IMR-90 (cell line): ENCODE measurements at regions not wholly inside any gene's neighbourhood (a gene's known extent, or its start where the extent isn't known, plus 50 kb on each side); places are given as distances from the start of the nearest gene placed in this dataset.

ENCODE experiments used
- ATAC-seq: fragments of 200-7000 bp; cut with Tn5 transposase; 2 replicates; pipeline ENCODE4 v1.9.1; 2020; ENCODE audit warnings: low read depth, mild to moderate bottlenecking, moderate library complexity
- BruUV-seq: library from RNA; stranded (reverse); fragments of 400-500 nt; replicated peaks from 2 replicates; lab custom pipeline; 2021; lab: Mats Ljungman, UMichigan
- CTCF ChIA-PET: fragments of 300-600 bp; formaldehyde crosslinking; extraction: SDS; loops from one replicate; lab custom pipeline; 2021; ENCODE audit warnings: antibody characterized with exemption; lab: Yijun Ruan, JAX
- POLR2A ChIA-PET: fragments of 300-600 bp; sonication (Branson Sonifier 250); formaldehyde crosslinking; loops from one replicate; lab custom pipeline; 2022; ENCODE audit warnings: antibody characterized with exemption; ENCODE audit not compliant: unreplicated experiment; lab: Charles Lee
- DNase-seq: peaks from one replicate; pipeline ENCODE4 v3.0.0; 2013
- H2AFZ ChIP-seq: replicated peaks from 2 replicates; pipeline ENCODE3; 2013; ENCODE audit warnings: low read length, mild to moderate bottlenecking; ENCODE audit not compliant: poor library complexity
- H2AK5ac ChIP-seq: 2 replicates; pipeline ENCODE4 v1.6.1; 2013; ENCODE audit warnings: low read depth, low read length, inconsistent platforms
- H2AK9ac ChIP-seq: replicated peaks from 2 replicates; pipeline ENCODE3; 2013; ENCODE audit warnings: mild to moderate bottlenecking, low read depth, low read length, moderate library complexity; ENCODE audit not compliant: poor library complexity
- H2BK120ac ChIP-seq: 2 replicates; pipeline ENCODE4 v1.6.1; 2013; ENCODE audit warnings: low read depth, low read length, inconsistent platforms
- H2BK15ac ChIP-seq: 3 replicates; pipeline ENCODE4 v1.6.1; 2013; ENCODE audit warnings: low read depth, low read length, inconsistent platforms
- H2BK20ac ChIP-seq: 2 replicates; pipeline ENCODE4 v1.6.1; 2013; ENCODE audit warnings: low read depth, mild to moderate bottlenecking, inconsistent platforms, low read length, moderate library complexity
- H2BK5ac ChIP-seq: 2 replicates; pipeline ENCODE4 v1.6.1; 2013; ENCODE audit warnings: mild to moderate bottlenecking, low read depth, low read length, inconsistent platforms; ENCODE audit not compliant: poor library complexity, severe bottlenecking
- H3K14ac ChIP-seq: replicated peaks from 2 replicates; pipeline ENCODE4 v1.6.1; 2013; ENCODE audit warnings: low read depth, low read length, inconsistent platforms
- H3K18ac ChIP-seq: 2 replicates; pipeline ENCODE4 v1.6.1; 2013; ENCODE audit warnings: low read depth, low read length, control low read depth
- H3K23ac ChIP-seq: 2 replicates; pipeline ENCODE4 v1.6.1; 2013; ENCODE audit warnings: low read depth, low read length, inconsistent platforms
- H3K27ac ChIP-seq: 2 replicates; pipeline ENCODE4 v1.5.1; 2013; ENCODE audit warnings: mild to moderate bottlenecking, control low read depth, low read length; ENCODE audit not compliant: insufficient read depth
- H3K27me3 ChIP-seq: 2 replicates; pipeline ENCODE4 v1.6.1; 2013; ENCODE audit warnings: low read length; ENCODE audit not compliant: control insufficient read depth, insufficient read depth
- H3K36me3 ChIP-seq: 2 replicates; pipeline ENCODE4 v1.6.1; 2013; ENCODE audit warnings: low read length, mixed read lengths; ENCODE audit not compliant: control insufficient read depth, insufficient read depth
- H3K4ac ChIP-seq: 2 replicates; pipeline ENCODE4 v1.6.1; 2013; ENCODE audit warnings: low read depth, low read length, inconsistent platforms
- H3K4me1 ChIP-seq: 2 replicates; pipeline ENCODE4 v1.6.1; 2013; ENCODE audit warnings: low read length, mixed read lengths; ENCODE audit not compliant: control insufficient read depth, insufficient read depth
- H3K4me2 ChIP-seq: 2 replicates; pipeline ENCODE4 v1.6.1; 2013; ENCODE audit warnings: low read depth, mild to moderate bottlenecking, control low read depth, low read length, moderate library complexity
- H3K4me3 ChIP-seq: 2 replicates; pipeline ENCODE4 v1.5.1; 2013; ENCODE audit warnings: low read depth, mild to moderate bottlenecking, control low read depth, low read length, moderate library complexity; ENCODE audit not compliant: insufficient read depth
- H3K56ac ChIP-seq: 2 replicates; pipeline ENCODE4 v1.6.1; 2013; ENCODE audit warnings: low read length, inconsistent platforms; ENCODE audit not compliant: insufficient read depth; ENCODE audit errors: extremely low read depth
- H3K79me1 ChIP-seq, 2 experiments: 2 replicates each; pipeline ENCODE4 v1.6.1; 2013; ENCODE audit warnings: low read length in 2 of 2, inconsistent platforms in 1 of 2, low read depth in 1 of 2
- H3K9ac ChIP-seq: 2 replicates; pipeline ENCODE4 v1.6.1; 2013; ENCODE audit warnings: low read depth, low read length, control low read depth
- H3K9me1 ChIP-seq: 2 replicates; pipeline ENCODE4 v1.6.1; 2013; ENCODE audit warnings: low read length, inconsistent platforms; ENCODE audit not compliant: insufficient read depth
- H3K9me3 ChIP-seq: 2 replicates; pipeline ENCODE4 v1.6.1; 2013; ENCODE audit warnings: low read length; ENCODE audit not compliant: control insufficient read depth, insufficient read depth
- H4K20me1 ChIP-seq: 2 replicates; pipeline ENCODE4 v1.6.1; 2013; ENCODE audit warnings: low read length, inconsistent platforms; ENCODE audit not compliant: insufficient read depth
- H4K5ac ChIP-seq: 2 replicates; pipeline ENCODE4 v1.6.1; 2013; ENCODE audit warnings: mild to moderate bottlenecking, low read depth, low read length, control low read depth
- H4K8ac ChIP-seq, 2 experiments: 2 replicates each; pipeline ENCODE4 v1.6.1; 2013; ENCODE audit warnings: low read depth in 2 of 2, low read length in 2 of 2, control low read depth in 1 of 2, inconsistent platforms in 1 of 2
- H4K91ac ChIP-seq: 2 replicates; pipeline ENCODE4 v1.6.1; 2013; ENCODE audit warnings: low read depth, low read length, inconsistent platforms; ENCODE audit not compliant: insufficient read depth
- CEBPB ChIP-seq: IDR thresholded peaks from 2 replicates; pipeline ENCODE4 v1.6.1; 2012; ENCODE audit warnings: low read depth, low read length, improper control_type of control experiment
- CHD1 ChIP-seq: IDR thresholded peaks from 2 replicates; pipeline ENCODE4 v1.6.1; 2012; ENCODE audit warnings: low read depth, low read length, improper control_type of control experiment
- CTCF ChIP-seq: conservative IDR thresholded peaks from 2 replicates; pipeline ENCODE4 v1.5.1; 2012; ENCODE audit warnings: mild to moderate bottlenecking, low read depth, low read length, improper control_type of control experiment
- ELK1 ChIP-seq: fragments of 150-350 bp; IDR thresholded peaks from 2 replicates; pipeline ENCODE4 v1.6.1; 2016; ENCODE audit warnings: low read depth, mild to moderate bottlenecking, low read length, moderate library complexity, borderline replicate concordance
- MAFK ChIP-seq: IDR thresholded peaks from 2 replicates; pipeline ENCODE4 v1.6.1; 2012; ENCODE audit warnings: low read depth, low read length, improper control_type of control experiment
- MAZ ChIP-seq: IDR thresholded peaks from 2 replicates; pipeline ENCODE4 v1.6.1; 2012; ENCODE audit warnings: low read depth, mild to moderate bottlenecking, low read length, improper control_type of control experiment, moderate library complexity, borderline replicate concordance
- MXI1 ChIP-seq: IDR thresholded peaks from 2 replicates; pipeline ENCODE4 v1.6.1; 2012; ENCODE audit warnings: low read depth, mild to moderate bottlenecking, low read length, moderate library complexity, borderline replicate concordance
- POLR2A ChIP-seq: IDR thresholded peaks from 2 replicates; pipeline ENCODE4 v1.6.1; 2012; ENCODE audit warnings: mild to moderate bottlenecking, low read depth, low read length
- RAD21 ChIP-seq: IDR thresholded peaks from 2 replicates; pipeline ENCODE4 v1.6.1; 2012; ENCODE audit warnings: low read length, improper control_type of control experiment
- RFX5 ChIP-seq: IDR thresholded peaks from 2 replicates; pipeline ENCODE4 v1.8.0; 2012; ENCODE audit warnings: low read depth, mild to moderate bottlenecking, low read length, moderate library complexity
- SMC3 ChIP-seq: fragments of 150-350 bp; IDR thresholded peaks from 2 replicates; pipeline ENCODE4 v1.6.1; 2016; ENCODE audit warnings: low read depth, mild to moderate bottlenecking, antibody characterized with exemption, low read length, moderate library complexity
- USF2 ChIP-seq: fragments of 150-350 bp; IDR thresholded peaks from 2 replicates; pipeline ENCODE4 v1.6.1; 2017; ENCODE audit warnings: mild to moderate bottlenecking, antibody characterized with exemption, low read length, low read depth
- WGBS, 2 experiments: methylation state at CpG; one replicate each; pipeline versions ENCODE4 v1.1.5 to v1.1.7; 2013; ENCODE audit warnings: missing lambda C conversion rate in 2 of 2; ENCODE audit not compliant: insufficient read length in 1 of 2; ENCODE audit errors: extremely low coverage in 2 of 2; 5-methylcytosine and 5-hydroxymethylcytosine counted together
- dilution Hi-C: fragments of 300-500 bp; cut with HindIII; formaldehyde crosslinking; loops from one replicate; pipeline ENCODE4 v1.14.3; 2018; ENCODE audit warnings: low sequenced_read_pairs; ENCODE audit not compliant: unreplicated experiment
- in situ Hi-C: fragments of 300-500 bp; cut with MboI; formaldehyde crosslinking; loops from 3 replicates; pipeline ENCODE4 v1.14.3; 2019; ENCODE audit warnings: low sequenced_read_pairs, inconsistent platforms, mixed read lengths
- intact Hi-C: fragments of 100-400 bp; cut with micrococcal nuclease; formaldehyde crosslinking; loops from 2 replicates; pipeline ENCODE4 v1.10.0; 2022

- no peaks in the 10 kb centered on the region for H3K9me3 ChIP-seq
- no peak overlapping the region for H4K5ac ChIP-seq
- H3K27ac ChIP-seq: no peak overlapping the region
- DNase-seq: no peak
- no peak overlapping the region for H3K23ac ChIP-seq
- no peak overlapping the region for H3K18ac ChIP-seq
- no peak overlapping the region for H2BK20ac ChIP-seq
- H4K20me1 ChIP-seq: no peaks in the 10 kb centered on the region
- H2BK5ac ChIP-seq: no peak overlapping the region
- WGBS, 2 experiments: 83% methylated on average over 4 of the region's 5 CpGs; no CpG with 5 or more reads in 1 of the 2 experiments
- H3K4me3 ChIP-seq: no peak overlapping the region
- H2AFZ ChIP-seq: no peak overlapping the region
- H3K36me3 ChIP-seq: no peaks in the 10 kb centered on the region
- H2AK5ac ChIP-seq: no peak overlapping the region
- no peak overlapping the region for H3K56ac ChIP-seq
- H3K4me1 ChIP-seq: no peaks in the 10 kb centered on the region
- dilution Hi-C loops: no loop called here
- no TSS peak for BruUV-seq
- H2BK120ac ChIP-seq: no peak overlapping the region
- no peak overlapping the region for H3K14ac ChIP-seq
- ATAC-seq: no peak
- no peak overlapping the region for H2AK9ac ChIP-seq
- H3K27me3 ChIP-seq: peaks cover 3% of the 10 kb centered on the region; the same call in 1 of the 2 replicates
- no peak overlapping the region for H4K8ac ChIP-seq
- in situ Hi-C loops: no loop called here
- POLR2A ChIA-PET: no interaction called here
- H3K79me1 ChIP-seq: no peaks in the 10 kb centered on the region
- no peak overlapping the region for H3K4ac ChIP-seq
- CTCF ChIA-PET: no interaction called here
- no peak for TF ChIP-seq SMC3
- TF ChIP-seq CEBPB: no peak
- no peak for TF ChIP-seq MXI1
- TF ChIP-seq RFX5: no peak
- no peak for TF ChIP-seq MAZ
- TF ChIP-seq USF2: no peak
- no peak for TF ChIP-seq CTCF
- TF ChIP-seq CHD1: no peak
- no peak for TF ChIP-seq RAD21
- TF ChIP-seq POLR2A: no peak
- no peak for TF ChIP-seq ELK1
- no peak for TF ChIP-seq MAFK
- intact Hi-C loops: no loop called here
- no peak overlapping the region for H4K91ac ChIP-seq
- no peak overlapping the region for H2BK15ac ChIP-seq
- H3K9ac ChIP-seq: no peak overlapping the region
- no peak overlapping the region for H3K4me2 ChIP-seq
- no peaks in the 10 kb centered on the region for H3K9me1 ChIP-seq
Measured at GRCh38 chr6:12386816-12387215, 96.7 kb downstream of the EDN1 start.
